Pancreas (tissue), 10 donors: ENCODE measurements at regions not wholly inside any gene's neighbourhood (a gene's known extent, or its start where the extent isn't known, plus 50 kb on each side); places are given as distances from the start of the nearest gene placed in this dataset.

Source experiments
- ATAC-seq, 4 donors: fragments of 200-7000 bp; cut with Tn5 transposase; one replicate each; pipeline versions ENCODE4 v1.8.0 to v1.9.1; 2020; ENCODE audit warnings: mild to moderate bottlenecking in 4 of 4, moderate library complexity in 4 of 4
- DNase-seq, 6 donors: peaks; one replicate each; pipeline ENCODE4 v3.0.0-alpha.2; 2020
- FAIRE-seq: peaks from 2 replicates; lab custom pipeline; 2012; peaks lifted over from hg19 to GRCh38; lab: Jason Lieb, UNC
- H3K27ac ChIP-seq, 4 donors: fragments of 200-600 bp; sonication (generic); 1 replicate in 3 of 4; 2 replicates in 1 of 4; pipeline versions ENCODE4 v1.5.0 to v1.8.0; 2020
- H3K27me3 ChIP-seq, 4 donors: fragments of 200-600 bp; one replicate each; pipeline ENCODE4 v1.8.0; 2021
- H3K36me3 ChIP-seq, 3 donors: fragments of 200-600 bp; sonication (generic) in 1 of 3; one replicate each; pipeline versions ENCODE4 v1.5.0 to v1.8.0; 2020 to 2021
- H3K4me1 ChIP-seq, 3 donors: fragments of 200-600 bp; one replicate each; pipeline ENCODE4 v1.8.0; 2021
- H3K4me3 ChIP-seq, 4 donors: fragments of 200-600 bp; sonication (generic) in 2 of 4; one replicate each; pipeline versions ENCODE4 v1.5.0 to v1.8.0; 2020 to 2021
- H3K9me3 ChIP-seq, 4 donors: fragments of 200-600 bp; one replicate each; pipeline ENCODE4 v1.8.0; 2021
- WGBS, 2 donors: extraction: QIAGEN DNeasy Blood & Tissue Kit; methylation state at CpG; one replicate each; pipeline ENCODE4 v1.1.7; 2013; 5-methylcytosine and 5-hydroxymethylcytosine counted together
- intact Hi-C, 3 donors: fragments of 100-400 bp; cut with DNase I; formaldehyde crosslinking; loops; one replicate each; pipeline versions ENCODE4 v1.11.1 to v1.14.2; 2022
- TF ChIP-seq, protein P1 (sequence below), 4 donors: fragments of 200-600 bp; sonication (generic) in 3 of 4; IDR thresholded peaks; one replicate each; pipeline versions ENCODE4 v1.5.0 to v1.8.0; 2021; ENCODE audit warnings: antibody characterized with exemption in 4 of 4
- donor health status: healthy with polysubstance abuse.
- donor health status: DM: no; HTN: no; CAD: no; lungs with moderate emphysema.
- donor health status: DM: no; HTN: no; CAD: no.
- donor health status: control.
- donor health status: control.
- donor health status: Bipolar disorder and iron deficiency.
- donor health status: DM: yes; HTN: yes; CAD: no.
- donor health status: DM: no; HTN: no; CAD: no.
- donor health status: DM: no; HTN: no; CAD: no.
- donor health status: DM: yes; HTN: yes; CAD: no.

DNA sequence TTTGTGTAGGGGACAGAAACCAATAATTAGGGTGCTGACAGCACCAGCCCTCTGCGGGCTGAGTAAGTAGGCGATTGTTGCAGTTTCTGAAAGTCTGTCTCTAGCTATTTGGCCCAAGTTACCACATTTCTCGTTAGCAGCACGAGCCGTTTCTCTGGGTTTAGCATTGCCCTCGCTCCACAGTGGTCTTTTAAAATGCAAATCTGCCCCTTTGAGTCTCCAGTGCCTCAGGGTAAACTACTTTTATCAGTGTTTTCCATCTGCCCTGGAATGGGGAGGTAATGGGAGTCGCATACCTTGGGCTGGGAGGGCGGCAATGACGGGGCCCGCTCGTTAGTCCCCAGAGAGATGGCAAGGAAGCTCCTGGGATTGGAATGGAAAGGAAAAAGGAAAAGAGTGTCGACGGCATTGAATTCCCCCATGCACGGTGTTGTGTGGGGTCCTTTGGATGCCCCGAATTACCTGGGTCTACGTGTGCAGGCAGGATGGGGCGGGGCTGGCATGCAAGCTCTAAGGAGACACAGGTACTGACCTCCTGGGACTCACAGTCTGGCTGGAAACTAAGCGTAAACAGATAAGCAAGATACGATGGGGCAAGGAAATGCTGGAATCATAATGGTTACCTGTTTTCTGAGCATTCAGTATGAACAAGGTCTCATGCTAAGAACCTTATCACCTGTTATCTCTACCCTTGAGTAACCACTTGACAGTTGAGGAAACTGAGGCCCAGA lies 131.8 kb upstream of the MAP1LC3B2 start:
- WGBS, 2 donors, result 54 to 60% methylated on average over 19 of the region's 19 CpGs

DNA sequence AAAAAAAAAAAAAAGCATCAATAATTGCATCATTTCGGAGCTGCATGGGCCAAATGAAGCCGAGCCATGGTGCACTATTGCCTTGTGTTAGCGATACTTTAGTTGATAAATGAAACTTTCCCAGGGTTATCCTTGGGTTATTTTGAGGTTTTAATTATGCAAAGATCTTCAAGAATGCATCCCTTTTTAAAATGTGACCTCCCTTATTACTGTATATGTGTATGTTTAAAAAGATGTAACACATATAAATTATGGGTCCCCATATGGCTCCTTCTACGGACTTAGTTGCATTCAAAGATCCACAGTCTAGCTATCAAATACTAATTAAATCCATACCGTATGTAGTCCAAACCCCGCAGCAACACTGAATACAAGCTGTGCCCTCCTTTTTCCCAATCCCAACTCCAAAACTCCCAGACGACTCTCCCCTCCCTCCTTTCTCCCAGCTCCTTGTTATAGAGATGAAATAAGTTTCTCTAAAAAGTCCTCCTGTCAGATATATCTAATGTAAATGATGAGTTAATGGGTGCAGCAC lies 129.3 kb upstream of the MAP1LC3B2 start:
- H3K36me3 ChIP-seq, result no peaks in the 10 kb centered on the region
- H3K4me1 ChIP-seq, result peaks cover 0 to 14% (median 2%) of the 10 kb centered on the region in 3 donors
- TF ChIP-seq, protein P1, sequence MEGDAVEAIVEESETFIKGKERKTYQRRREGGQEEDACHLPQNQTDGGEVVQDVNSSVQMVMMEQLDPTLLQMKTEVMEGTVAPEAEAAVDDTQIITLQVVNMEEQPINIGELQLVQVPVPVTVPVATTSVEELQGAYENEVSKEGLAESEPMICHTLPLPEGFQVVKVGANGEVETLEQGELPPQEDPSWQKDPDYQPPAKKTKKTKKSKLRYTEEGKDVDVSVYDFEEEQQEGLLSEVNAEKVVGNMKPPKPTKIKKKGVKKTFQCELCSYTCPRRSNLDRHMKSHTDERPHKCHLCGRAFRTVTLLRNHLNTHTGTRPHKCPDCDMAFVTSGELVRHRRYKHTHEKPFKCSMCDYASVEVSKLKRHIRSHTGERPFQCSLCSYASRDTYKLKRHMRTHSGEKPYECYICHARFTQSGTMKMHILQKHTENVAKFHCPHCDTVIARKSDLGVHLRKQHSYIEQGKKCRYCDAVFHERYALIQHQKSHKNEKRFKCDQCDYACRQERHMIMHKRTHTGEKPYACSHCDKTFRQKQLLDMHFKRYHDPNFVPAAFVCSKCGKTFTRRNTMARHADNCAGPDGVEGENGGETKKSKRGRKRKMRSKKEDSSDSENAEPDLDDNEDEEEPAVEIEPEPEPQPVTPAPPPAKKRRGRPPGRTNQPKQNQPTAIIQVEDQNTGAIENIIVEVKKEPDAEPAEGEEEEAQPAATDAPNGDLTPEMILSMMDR (IDR thresholded peaks at IDR 0.05), result no peak
- no peak overlapping the region for H3K4me3 ChIP-seq
- FAIRE-seq, result no peak
- intact Hi-C loops, result no loop called here
- no peak for ATAC-seq
- no peak for DNase-seq
- H3K27me3 ChIP-seq, result no peaks in the 10 kb centered on the region
- H3K27ac ChIP-seq, result no peak overlapping the region
- no peaks in the 10 kb centered on the region for H3K9me3 ChIP-seq
- 87 to 91% methylated on average over 7 of the region's 7 CpGs for WGBS, 2 donors

More for the DNA sequence above, 131.8 kb upstream of the MAP1LC3B2 start:
- DNase-seq, result no peak
- Histone ChIP-seq H3K4me1 (no peaks in the 10 kb centered on the region), H3K27ac (no peak overlapping the region), H3K4me3 (no peak overlapping the region), H3K36me3 (no peaks in the 10 kb centered on the region), H3K27me3 (no peaks in the 10 kb centered on the region), H3K9me3 (no peaks in the 10 kb centered on the region)
- no peak for FAIRE-seq
- intact Hi-C loops, result no loop called here
- TF ChIP-seq, protein P1 (IDR thresholded peaks at IDR 0.05), result no peak
- no peak for ATAC-seq

DNA sequence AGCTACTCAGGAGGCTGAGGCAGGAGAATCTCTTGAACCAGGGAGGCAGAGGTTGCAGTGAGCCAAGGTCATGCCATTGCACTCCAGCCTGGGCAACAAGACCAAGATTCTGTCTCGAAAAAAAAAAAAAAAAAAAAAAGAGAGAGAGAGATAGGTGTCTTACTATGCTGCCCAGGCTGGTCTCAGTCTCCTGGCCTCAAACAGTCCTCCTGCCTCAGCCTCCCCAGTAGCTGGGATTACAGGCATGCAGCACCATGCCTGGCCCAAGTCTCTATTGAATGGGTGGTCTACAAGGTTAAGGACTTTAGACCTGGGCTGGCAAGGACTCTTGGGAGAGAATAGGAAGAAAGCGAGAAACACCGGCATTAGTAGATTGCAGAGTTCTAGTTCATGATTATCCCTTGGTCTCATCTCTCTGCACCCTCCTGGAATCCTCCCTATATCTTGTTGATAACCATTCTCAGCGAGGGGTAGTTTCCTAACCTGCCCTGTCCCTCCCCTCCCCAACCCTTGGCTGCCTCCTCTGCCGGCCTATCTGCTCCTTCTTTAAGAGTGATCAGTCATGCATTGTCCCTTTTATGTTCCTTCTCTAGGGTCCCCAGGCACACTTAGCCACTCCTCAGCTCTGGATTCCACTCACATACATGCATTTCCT lies 128.1 kb upstream of the MAP1LC3B2 start:
- FAIRE-seq (no peak), ATAC-seq (no peak), DNase-seq (no peak)
- no peaks in the 10 kb centered on the region for H3K27me3 ChIP-seq
- TF ChIP-seq, protein P1 (IDR thresholded peaks at IDR 0.05), result no peak
- intact Hi-C loops, result no loop called here
- WGBS, 2 donors, result 83 to 96% methylated on average over 5 of the region's 5 CpGs
- H3K4me3 ChIP-seq, result no peak overlapping the region
- H3K36me3 ChIP-seq, result no peaks in the 10 kb centered on the region
- H3K4me1 ChIP-seq, result peaks cover 0 to 14% (median 3%) of the 10 kb centered on the region in 3 donors
- H3K27ac ChIP-seq, result no peak overlapping the region
- no peaks in the 10 kb centered on the region for H3K9me3 ChIP-seq

DNA sequence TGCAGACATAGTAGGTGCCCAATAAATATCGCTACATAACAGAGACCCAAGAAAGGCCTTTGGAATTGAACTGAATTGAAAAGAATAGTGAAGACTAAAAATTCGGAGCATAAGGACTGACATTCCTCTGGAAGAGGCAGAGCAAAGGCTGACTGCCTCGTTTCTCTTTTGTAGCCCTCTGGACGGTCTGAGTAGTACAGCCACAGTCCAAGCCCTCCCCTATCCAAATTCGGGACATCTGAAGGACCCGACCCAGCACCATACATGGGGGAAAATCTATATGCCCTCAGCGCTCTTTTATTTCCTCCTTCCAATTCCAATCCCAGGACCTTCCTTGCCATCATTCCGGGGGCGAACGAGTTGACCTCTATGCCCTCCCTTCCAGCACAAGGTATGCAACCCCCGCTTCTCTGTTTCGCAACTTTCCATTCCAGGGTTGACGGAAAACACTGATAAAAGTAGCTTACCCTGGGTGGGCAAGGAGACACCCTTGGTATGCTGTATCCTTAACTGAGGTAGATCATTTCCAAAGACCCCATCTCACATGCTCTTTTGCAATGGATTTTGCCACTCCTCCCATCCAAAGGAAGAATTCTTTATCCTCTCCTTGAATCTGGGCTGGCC lies 127.4 kb upstream of the MAP1LC3B2 start:
- H3K4me3 ChIP-seq, result no peak overlapping the region
- no peak overlapping the region for H3K27ac ChIP-seq
- WGBS, 2 donors, result 84 to 85% methylated on average over 13 of the region's 13 CpGs
- FAIRE-seq, result no peak
- TF ChIP-seq, protein P1 (IDR thresholded peaks at IDR 0.05), result no peak
- peaks cover 0 to 14% (median 3%) of the 10 kb centered on the region in 3 donors for H3K4me1 ChIP-seq
- H3K36me3 ChIP-seq, result no peaks in the 10 kb centered on the region
- no peak for ATAC-seq
- no peak for DNase-seq
- intact Hi-C loops, result no loop called here
- no peaks in the 10 kb centered on the region for H3K9me3 ChIP-seq
- no peaks in the 10 kb centered on the region for H3K27me3 ChIP-seq
